Ishikawa (cell line): ENCODE measurements at regions not wholly inside any gene's neighbourhood (a gene's known extent, or its start where the extent isn't known, plus 50 kb on each side); places are given as distances from the start of the nearest gene placed in this dataset.

Source experiments
- CEBPB ChIP-seq: IDR thresholded peaks from 2 replicates; pipeline ENCODE4 v1.6.1; 2012
- CREB1 ChIP-seq: IDR thresholded peaks from 2 replicates; pipeline ENCODE4 v1.6.1; 2012; ENCODE audit warnings: low read depth
- EGR1 ChIP-seq: IDR thresholded peaks from 2 replicates; pipeline ENCODE4 v1.6.1; 2012
- EP300 ChIP-seq: IDR thresholded peaks from 2 replicates; pipeline ENCODE4 v1.6.1; 2012; ENCODE audit warnings: borderline replicate concordance
- FOXM1 ChIP-seq: IDR thresholded peaks from 2 replicates; pipeline ENCODE4 v1.6.1; 2012; ENCODE audit warnings: low read depth, borderline replicate concordance
- NFIC ChIP-seq: IDR thresholded peaks from 2 replicates; pipeline ENCODE4 v1.6.1; 2012
- RAD21 ChIP-seq: IDR thresholded peaks from 2 replicates; pipeline ENCODE4 v1.6.1; 2012; ENCODE audit warnings: low read depth
- TAF1 ChIP-seq: IDR thresholded peaks from 2 replicates; pipeline ENCODE4 v1.6.1; 2012; ENCODE audit warnings: low read depth, mild to moderate bottlenecking
- TCF12 ChIP-seq: IDR thresholded peaks from 2 replicates; pipeline ENCODE4 v1.6.1; 2012; ENCODE audit warnings: low read depth
- TEAD4 ChIP-seq: IDR thresholded peaks from 2 replicates; pipeline ENCODE4 v1.6.1; 2012
- YY1 ChIP-seq: IDR thresholded peaks from 2 replicates; pipeline ENCODE4 v1.6.1; 2012; ENCODE audit warnings: low read depth
- ZBTB7A ChIP-seq: IDR thresholded peaks from 2 replicates; pipeline ENCODE4 v1.6.1; 2012; ENCODE audit warnings: low read depth
- TF ChIP-seq, protein P1 (sequence below): IDR thresholded peaks from 2 replicates; pipeline ENCODE4 v1.6.1; 2012
- TF ChIP-seq, protein P2 (sequence below): IDR thresholded peaks from 2 replicates; pipeline ENCODE4 v1.6.1; 2012; ENCODE audit warnings: low read depth, mild to moderate bottlenecking
- TF ChIP-seq, protein P3 (sequence below): IDR thresholded peaks from 2 replicates; pipeline ENCODE4 v1.6.1; 2012

DNA sequence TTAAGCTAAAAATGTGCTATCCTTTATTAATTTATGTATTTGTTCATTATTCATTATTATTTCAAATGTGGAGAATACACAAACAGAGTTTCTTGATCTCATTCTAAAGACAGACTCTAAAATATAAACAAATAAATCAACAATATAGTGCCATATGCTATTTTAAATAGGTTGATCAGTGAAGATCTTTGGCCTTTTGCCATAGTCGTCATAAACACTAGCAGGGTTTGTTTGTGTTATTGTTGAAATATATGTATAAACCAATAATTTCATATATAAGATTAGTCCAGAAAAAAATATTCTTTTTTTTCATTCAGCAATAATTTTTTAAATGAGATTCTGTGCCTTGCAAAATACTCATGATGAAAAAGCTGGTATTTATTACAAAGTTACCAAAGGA is 62.1 kb upstream of the KYNU start:
- TF ChIP-seq FOXM1 (no peak), YY1 (no peak), EGR1 (no peak), ZBTB7A (no peak), TEAD4 (no peak), CEBPB (no peak), EP300 (no peak), TAF1 (no peak), CREB1 (no peak), RAD21 (no peak)
- TF ChIP-seq, protein P1, sequence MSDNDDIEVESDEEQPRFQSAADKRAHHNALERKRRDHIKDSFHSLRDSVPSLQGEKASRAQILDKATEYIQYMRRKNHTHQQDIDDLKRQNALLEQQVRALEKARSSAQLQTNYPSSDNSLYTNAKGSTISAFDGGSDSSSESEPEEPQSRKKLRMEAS: no peak
- TF ChIP-seq, protein P2, sequence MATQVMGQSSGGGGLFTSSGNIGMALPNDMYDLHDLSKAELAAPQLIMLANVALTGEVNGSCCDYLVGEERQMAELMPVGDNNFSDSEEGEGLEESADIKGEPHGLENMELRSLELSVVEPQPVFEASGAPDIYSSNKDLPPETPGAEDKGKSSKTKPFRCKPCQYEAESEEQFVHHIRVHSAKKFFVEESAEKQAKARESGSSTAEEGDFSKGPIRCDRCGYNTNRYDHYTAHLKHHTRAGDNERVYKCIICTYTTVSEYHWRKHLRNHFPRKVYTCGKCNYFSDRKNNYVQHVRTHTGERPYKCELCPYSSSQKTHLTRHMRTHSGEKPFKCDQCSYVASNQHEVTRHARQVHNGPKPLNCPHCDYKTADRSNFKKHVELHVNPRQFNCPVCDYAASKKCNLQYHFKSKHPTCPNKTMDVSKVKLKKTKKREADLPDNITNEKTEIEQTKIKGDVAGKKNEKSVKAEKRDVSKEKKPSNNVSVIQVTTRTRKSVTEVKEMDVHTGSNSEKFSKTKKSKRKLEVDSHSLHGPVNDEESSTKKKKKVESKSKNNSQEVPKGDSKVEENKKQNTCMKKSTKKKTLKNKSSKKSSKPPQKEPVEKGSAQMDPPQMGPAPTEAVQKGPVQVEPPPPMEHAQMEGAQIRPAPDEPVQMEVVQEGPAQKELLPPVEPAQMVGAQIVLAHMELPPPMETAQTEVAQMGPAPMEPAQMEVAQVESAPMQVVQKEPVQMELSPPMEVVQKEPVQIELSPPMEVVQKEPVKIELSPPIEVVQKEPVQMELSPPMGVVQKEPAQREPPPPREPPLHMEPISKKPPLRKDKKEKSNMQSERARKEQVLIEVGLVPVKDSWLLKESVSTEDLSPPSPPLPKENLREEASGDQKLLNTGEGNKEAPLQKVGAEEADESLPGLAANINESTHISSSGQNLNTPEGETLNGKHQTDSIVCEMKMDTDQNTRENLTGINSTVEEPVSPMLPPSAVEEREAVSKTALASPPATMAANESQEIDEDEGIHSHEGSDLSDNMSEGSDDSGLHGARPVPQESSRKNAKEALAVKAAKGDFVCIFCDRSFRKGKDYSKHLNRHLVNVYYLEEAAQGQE: no peak
- TF ChIP-seq, protein P3, sequence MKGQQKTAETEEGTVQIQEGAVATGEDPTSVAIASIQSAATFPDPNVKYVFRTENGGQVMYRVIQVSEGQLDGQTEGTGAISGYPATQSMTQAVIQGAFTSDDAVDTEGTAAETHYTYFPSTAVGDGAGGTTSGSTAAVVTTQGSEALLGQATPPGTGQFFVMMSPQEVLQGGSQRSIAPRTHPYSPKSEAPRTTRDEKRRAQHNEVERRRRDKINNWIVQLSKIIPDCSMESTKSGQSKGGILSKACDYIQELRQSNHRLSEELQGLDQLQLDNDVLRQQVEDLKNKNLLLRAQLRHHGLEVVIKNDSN: no peak

DNA sequence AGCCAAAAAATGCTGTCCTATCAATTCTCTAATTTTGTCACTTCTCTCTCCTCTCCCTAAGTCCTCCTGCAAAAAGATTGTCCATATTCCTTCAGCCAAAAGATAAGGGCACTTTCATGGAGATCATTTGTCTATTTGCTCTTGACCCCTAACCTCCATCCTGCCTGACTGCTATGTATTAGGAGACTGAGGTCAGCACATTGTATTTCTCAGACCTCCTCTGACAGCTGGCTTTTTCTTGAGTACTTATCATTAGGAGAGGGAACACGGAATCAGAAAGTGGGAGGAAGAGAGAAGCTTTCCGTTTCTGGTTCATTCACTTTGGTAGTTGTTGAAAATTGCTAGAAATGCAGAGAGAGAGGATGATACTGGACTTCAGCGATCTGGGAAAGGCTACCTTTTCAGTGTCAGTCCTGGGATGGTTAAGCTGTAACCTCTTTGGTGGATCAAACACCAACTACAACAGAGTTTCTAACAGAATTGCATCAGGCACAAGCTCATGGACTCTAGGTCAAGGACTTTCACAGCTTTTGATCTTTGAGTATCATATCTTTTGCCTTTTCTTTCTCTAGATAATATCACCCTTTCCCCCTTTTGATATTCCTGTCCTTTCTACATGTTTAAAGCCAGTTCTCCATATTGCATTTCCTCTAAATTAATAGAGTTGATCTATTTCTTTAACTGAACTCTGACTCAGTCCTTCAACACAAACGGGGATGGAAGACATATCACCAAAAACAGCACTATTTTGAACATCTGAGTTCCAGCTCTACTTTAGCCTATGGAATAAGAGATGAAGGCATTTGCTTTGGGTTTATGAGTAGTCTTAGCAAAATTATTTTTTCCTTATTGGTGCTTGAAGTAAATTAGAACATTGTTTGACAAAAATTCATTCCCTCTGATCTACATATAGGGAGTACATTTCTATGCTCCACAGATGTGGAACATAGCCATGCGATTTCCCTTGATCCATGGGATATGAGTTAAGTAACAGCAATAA is 63.3 kb upstream of the KYNU start:
- TF ChIP-seq CEBPB (no peak), YY1 (no peak), RAD21 (no peak), CREB1 (no peak), TEAD4 (no peak), EP300 (no peak), TCF12 (no peak), FOXM1 (no peak), ZBTB7A (no peak), EGR1 (no peak)
- TF ChIP-seq, protein P3: no peak
- TF ChIP-seq, protein P1: no peak

DNA sequence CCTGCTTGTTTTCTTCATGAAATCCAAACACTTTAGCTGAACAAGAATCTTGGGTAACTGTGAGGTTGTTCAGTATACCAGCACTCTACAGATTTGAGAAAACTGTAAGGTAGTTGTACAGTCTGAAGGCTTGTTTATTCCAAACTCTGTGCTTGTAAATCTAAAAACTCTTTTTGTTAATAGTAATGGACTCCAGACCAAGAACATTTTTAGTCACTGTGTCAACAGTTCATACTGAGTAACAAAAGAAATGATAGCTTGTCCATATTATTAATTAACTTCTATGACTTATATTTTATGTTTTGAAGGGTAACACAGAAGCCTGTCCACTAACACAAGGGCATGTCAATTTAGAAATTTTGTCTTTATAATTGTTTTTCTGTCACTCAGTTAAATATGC is 72.2 kb upstream of the KYNU start:
- TF ChIP-seq CREB1 (no peak), FOXM1 (no peak), ZBTB7A (no peak), RAD21 (no peak), TAF1 (no peak), TEAD4 (no peak), EP300 (no peak), NFIC (no peak), CEBPB (no peak), YY1 (no peak), EGR1 (no peak), TCF12 (no peak)
- TF ChIP-seq, protein P1: no peak
- TF ChIP-seq, protein P2: no peak
- TF ChIP-seq, protein P3: no peak

DNA sequence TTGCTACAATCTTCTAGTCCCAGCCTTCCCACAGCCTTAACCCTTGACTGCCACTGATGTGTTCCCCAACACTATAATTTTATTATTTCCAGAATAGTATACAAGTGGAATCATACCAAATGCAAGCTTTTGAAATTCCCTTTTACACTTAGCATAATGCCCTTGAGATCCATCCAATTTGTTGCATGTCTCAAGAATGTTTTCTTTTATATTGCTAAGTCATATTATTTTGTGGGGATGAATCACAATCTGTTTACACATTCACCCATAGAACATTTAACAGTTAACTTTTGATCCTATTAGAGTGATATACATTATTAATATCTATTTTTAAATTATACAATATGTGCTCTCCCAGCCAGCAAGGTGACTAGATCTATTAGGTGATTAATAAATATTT is 74.3 kb upstream of the KYNU start:
- no peak for TF ChIP-seq TEAD4
- no peak for TF ChIP-seq RAD21
- TF ChIP-seq YY1: no peak
- TF ChIP-seq, protein P2: no peak
- no peak for TF ChIP-seq CEBPB
- TF ChIP-seq TAF1: no peak
- no peak for TF ChIP-seq FOXM1
- no peak for TF ChIP-seq ZBTB7A
- TF ChIP-seq EGR1: no peak
- TF ChIP-seq EP300: no peak
- TF ChIP-seq, protein P1: no peak
- no peak for TF ChIP-seq NFIC
- TF ChIP-seq, protein P3: no peak
- no peak for TF ChIP-seq TCF12
- no peak for TF ChIP-seq CREB1
